GM12878 (cell line): ENCODE measurements at regions not wholly inside any gene's neighbourhood (a gene's known extent, or its start where the extent isn't known, plus 50 kb on each side); places are given as distances from the start of the nearest gene placed in this dataset.

Source experiments
- CTCF ChIP-seq, 3 experiments: IDR thresholded peaks in 2 of 3; conservative IDR thresholded peaks in 1 of 3; 2 replicates each; pipeline ENCODE4 v1.5.1; 2011; ENCODE audit warnings: low read depth in 3 of 3, low read length in 3 of 3, mild to moderate bottlenecking in 3 of 3, control low read depth in 2 of 3, moderate library complexity in 2 of 3, inconsistent platforms in 1 of 3, mixed read lengths in 1 of 3; ENCODE audit not compliant: control insufficient read depth in 2 of 3, insufficient read depth in 1 of 3; ENCODE audit errors: extremely low read depth in 1 of 3
- ESRRA ChIP-seq: IDR thresholded peaks from 2 replicates; pipeline ENCODE4 v1.6.1; 2012; ENCODE audit warnings: mild to moderate bottlenecking, low read length, improper control_type of control experiment
- MEF2A ChIP-seq: IDR thresholded peaks from 2 replicates; pipeline ENCODE4 v1.6.1; 2011; ENCODE audit warnings: low read depth, mild to moderate bottlenecking, low read length, moderate library complexity; ENCODE audit not compliant: insufficient read depth
- RB1 ChIP-seq: fragments of 450-650 bp; formaldehyde crosslinking; IDR thresholded peaks from 2 replicates; pipeline ENCODE4 v1.6.1; 2017; ENCODE audit warnings: mild to moderate bottlenecking, borderline replicate concordance
- SPI1 ChIP-seq: IDR thresholded peaks from 2 replicates; pipeline ENCODE4 v1.6.1; 2011; ENCODE audit warnings: low read depth, mild to moderate bottlenecking, low read length, moderate library complexity, borderline replicate concordance; ENCODE audit not compliant: insufficient read depth
- SRF ChIP-seq, 2 experiments: IDR thresholded peaks; 2 replicates each; pipeline ENCODE4 v1.6.1; 2011; ENCODE audit warnings: low read depth in 2 of 2, low read length in 2 of 2, mild to moderate bottlenecking in 1 of 2, moderate library complexity in 1 of 2
- YY1 ChIP-seq: IDR thresholded peaks from 2 replicates; pipeline ENCODE4 v1.6.1; 2011; ENCODE audit warnings: low read depth, mild to moderate bottlenecking, low read length
- ZBTB40 ChIP-seq: fragments of 450-650 bp; IDR thresholded peaks from 2 replicates; pipeline ENCODE4 v1.6.1; 2016; ENCODE audit warnings: mild to moderate bottlenecking, moderate library complexity, borderline replicate concordance

GRCh38 chr15:29568840-29569532 is 253.3 kb downstream of the TJP1 start:
- no peak for TF ChIP-seq ZBTB40
- no peak for TF ChIP-seq CTCF (IDR thresholded peaks at IDR 0.05 in 2 of 3, conservative IDR thresholded peaks at IDR 0.05 in 1 of 3; ENCODE audit: control insufficient read depth in 2 of 3, extremely low read depth in 1 of 3, insufficient read depth in 1 of 3, low read depth in 3 of 3, low read length in 3 of 3)
- TF ChIP-seq RB1 = no peak
- TF ChIP-seq SPI1 = no peak
- TF ChIP-seq MEF2A = no peak
- TF ChIP-seq SRF (IDR thresholded peaks at IDR 0.05; ENCODE audit: low read depth in 2 of 2, low read length in 2 of 2) = no peak
- TF ChIP-seq ESRRA = no peak
- TF ChIP-seq YY1 = no peak
